GM12878 (cell line): ENCODE measurements at regions not wholly inside any gene's neighbourhood (a gene's known extent, or its start where the extent isn't known, plus 50 kb on each side); places are given as distances from the start of the nearest gene placed in this dataset.

Source experiments
- BRCA1 ChIP-seq: IDR thresholded peaks from 2 replicates; pipeline ENCODE4 v1.6.1; 2011; ENCODE audit warnings: low read depth, low read length, improper control_type of control experiment
- CREM ChIP-seq: IDR thresholded peaks from 2 replicates; pipeline ENCODE4 v1.6.1; 2014; ENCODE audit warnings: antibody characterized with exemption, low read depth
- CTCF ChIP-seq, 3 experiments: IDR thresholded peaks in 2 of 3; conservative IDR thresholded peaks in 1 of 3; 2 replicates each; pipeline ENCODE4 v1.5.1; 2011; ENCODE audit warnings: low read depth in 3 of 3, low read length in 3 of 3, mild to moderate bottlenecking in 3 of 3, control low read depth in 2 of 3, moderate library complexity in 2 of 3, inconsistent platforms in 1 of 3, mixed read lengths in 1 of 3; ENCODE audit not compliant: control insufficient read depth in 2 of 3, insufficient read depth in 1 of 3; ENCODE audit errors: extremely low read depth in 1 of 3
- MAX ChIP-seq: IDR thresholded peaks from 2 replicates; pipeline ENCODE4 v1.6.1; 2012; ENCODE audit warnings: low read depth, low read length, improper control_type of control experiment
- MYB ChIP-seq: fragments of 150-350 bp; IDR thresholded peaks from 2 replicates; pipeline ENCODE4 v1.6.1; 2014; ENCODE audit warnings: mild to moderate bottlenecking, low read depth, low read length, borderline replicate concordance
- PAX5 ChIP-seq: IDR thresholded peaks from 2 replicates; pipeline ENCODE4 v1.6.1; 2011; ENCODE audit warnings: low read depth, low read length, borderline replicate concordance
- SRF ChIP-seq, 2 experiments: IDR thresholded peaks; 2 replicates each; pipeline ENCODE4 v1.6.1; 2011; ENCODE audit warnings: low read depth in 2 of 2, low read length in 2 of 2, mild to moderate bottlenecking in 1 of 2, moderate library complexity in 1 of 2
- TCF12 ChIP-seq: IDR thresholded peaks from 2 replicates; pipeline ENCODE4 v1.6.1; 2011; ENCODE audit warnings: low read depth, mild to moderate bottlenecking, low read length
- USF1 ChIP-seq: IDR thresholded peaks from 2 replicates; pipeline ENCODE4 v1.6.1; 2011; ENCODE audit warnings: borderline replicate concordance, low read depth, mild to moderate bottlenecking, moderate library complexity, mixed read lengths, low read length; ENCODE audit not compliant: insufficient read depth; ENCODE audit errors: extremely low read length

- TF ChIP-seq SRF (IDR thresholded peaks at IDR 0.05; ENCODE audit: low read depth in 2 of 2, low read length in 2 of 2): no peak
- no peak for TF ChIP-seq PAX5
- no peak for TF ChIP-seq TCF12
- no peak for TF ChIP-seq MYB
- no peak for TF ChIP-seq CTCF (IDR thresholded peaks at IDR 0.05 in 2 of 3, conservative IDR thresholded peaks at IDR 0.05 in 1 of 3; ENCODE audit: control insufficient read depth in 2 of 3, extremely low read depth in 1 of 3, insufficient read depth in 1 of 3, low read depth in 3 of 3, low read length in 3 of 3)
- no peak for TF ChIP-seq USF1
- TF ChIP-seq BRCA1: no peak
- TF ChIP-seq CREM: no peak
- TF ChIP-seq MAX: no peak
These were observed 87.8 kb downstream of the GLUL start for GRCh38 chr1:182303778-182304177.
